SK-N-SH (cell line): ENCODE measurements at regions not wholly inside any gene's neighbourhood (a gene's known extent, or its start where the extent isn't known, plus 50 kb on each side); places are given as distances from the start of the nearest gene placed in this dataset.

Experiments
- CTCF ChIP-seq: fragments of 200-600 bp; sonication (generic); IDR thresholded peaks from 2 replicates; pipeline ENCODE4 v1.6.1; 2017; ENCODE audit warnings: antibody characterized with exemption, mild to moderate bottlenecking, moderate library complexity
- EZH2phosphoT487 ChIP-seq: fragments of 200-600 bp; sonication (generic); IDR thresholded peaks from 2 replicates; pipeline ENCODE4 v1.6.1; 2017; ENCODE audit warnings: low read depth, mixed run types, mild to moderate bottlenecking, antibody characterized with exemption, moderate library complexity, borderline replicate concordance
- FOXM1 ChIP-seq: IDR thresholded peaks from 2 replicates; pipeline ENCODE4 v1.4.0; 2012; ENCODE audit warnings: low read depth, mild to moderate bottlenecking
- GABPA ChIP-seq: IDR thresholded peaks from 2 replicates; pipeline ENCODE4 v1.4.0; 2012; ENCODE audit warnings: low read depth, mild to moderate bottlenecking
- JUND ChIP-seq: IDR thresholded peaks from 2 replicates; pipeline ENCODE4 v1.4.0; 2012
- MXI1 ChIP-seq: IDR thresholded peaks from 2 replicates; pipeline ENCODE4 v1.6.1; 2012; ENCODE audit warnings: mild to moderate bottlenecking, low read depth, low read length, improper control_type of control experiment
- POLR2AphosphoS5 ChIP-seq: IDR thresholded peaks from 2 replicates; pipeline ENCODE4 v1.6.1; 2012; ENCODE audit warnings: low read depth, low read length
- REST ChIP-seq: IDR thresholded peaks from 2 replicates; pipeline ENCODE4 v1.6.1; 2012; ENCODE audit warnings: mild to moderate bottlenecking, low read depth, low read length, moderate library complexity
- RFX5 ChIP-seq: IDR thresholded peaks from 2 replicates; pipeline ENCODE4 v1.6.1; 2012; ENCODE audit warnings: mild to moderate bottlenecking, improper control_type of control experiment, low read length
- RXRA ChIP-seq: IDR thresholded peaks from 2 replicates; pipeline ENCODE4 v1.4.0; 2012; ENCODE audit warnings: low read depth, mild to moderate bottlenecking, borderline replicate concordance
- SMC3 ChIP-seq: IDR thresholded peaks from 2 replicates; pipeline ENCODE4 v1.6.1; 2012; ENCODE audit warnings: low read depth, low read length, improper control_type of control experiment
- TAF1 ChIP-seq: IDR thresholded peaks from 2 replicates; pipeline ENCODE4 v1.6.1; 2012; ENCODE audit warnings: low read depth, mild to moderate bottlenecking, low read length, moderate library complexity, borderline replicate concordance
- TEAD4 ChIP-seq: IDR thresholded peaks from 2 replicates; pipeline ENCODE4 v1.4.0; 2012; ENCODE audit warnings: mild to moderate bottlenecking, borderline replicate concordance; ENCODE audit not compliant: insufficient read depth
- USF1 ChIP-seq: IDR thresholded peaks from 2 replicates; pipeline ENCODE4 v1.4.0; 2012; ENCODE audit warnings: low read depth, borderline replicate concordance

GRCh38 chr9:119701651-119702050 is 332.4 kb upstream of the BRINP1 start:
- TF ChIP-seq CTCF (no peak), MXI1 (no peak), GABPA (no peak), FOXM1 (no peak), TAF1 (no peak), REST (no peak), TEAD4 (no peak), RFX5 (no peak), RXRA (no peak), EZH2phosphoT487 (no peak), SMC3 (no peak), USF1 (no peak), JUND (no peak), POLR2AphosphoS5 (no peak)
